ENCODE measurements at regions not wholly inside any gene's neighbourhood (a gene's known extent, or its start where the extent isn't known, plus 50 kb on each side); places are given as distances from the start of the nearest gene placed in this dataset.
"Not testable (repeated sequence)": the region's sequence is repeated elsewhere in the genome, so short reads cannot be mapped to it uniquely, and the experiment has no call there.

DNA sequence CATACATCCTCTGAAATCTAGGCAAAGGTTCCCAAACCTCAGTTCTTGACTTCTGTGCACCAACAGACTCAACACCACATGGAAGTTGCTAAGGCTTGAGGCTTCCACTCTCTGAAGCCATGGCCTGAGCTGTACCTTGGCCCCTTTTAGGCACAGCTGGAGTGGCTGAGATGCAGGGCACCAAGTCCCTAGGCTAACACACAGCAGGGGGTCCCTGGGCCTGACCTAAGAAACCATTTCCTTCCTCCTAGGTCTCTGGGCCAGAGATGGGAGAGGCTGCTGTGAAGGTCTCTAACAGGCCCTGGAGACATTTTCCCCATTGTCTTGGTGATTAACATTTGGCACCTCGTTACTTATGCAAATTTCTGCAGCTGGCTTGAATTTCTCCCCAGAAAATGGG is 64.5 kb upstream of the LRPPRC start:
- TF ChIP-seq, protein P1, sequence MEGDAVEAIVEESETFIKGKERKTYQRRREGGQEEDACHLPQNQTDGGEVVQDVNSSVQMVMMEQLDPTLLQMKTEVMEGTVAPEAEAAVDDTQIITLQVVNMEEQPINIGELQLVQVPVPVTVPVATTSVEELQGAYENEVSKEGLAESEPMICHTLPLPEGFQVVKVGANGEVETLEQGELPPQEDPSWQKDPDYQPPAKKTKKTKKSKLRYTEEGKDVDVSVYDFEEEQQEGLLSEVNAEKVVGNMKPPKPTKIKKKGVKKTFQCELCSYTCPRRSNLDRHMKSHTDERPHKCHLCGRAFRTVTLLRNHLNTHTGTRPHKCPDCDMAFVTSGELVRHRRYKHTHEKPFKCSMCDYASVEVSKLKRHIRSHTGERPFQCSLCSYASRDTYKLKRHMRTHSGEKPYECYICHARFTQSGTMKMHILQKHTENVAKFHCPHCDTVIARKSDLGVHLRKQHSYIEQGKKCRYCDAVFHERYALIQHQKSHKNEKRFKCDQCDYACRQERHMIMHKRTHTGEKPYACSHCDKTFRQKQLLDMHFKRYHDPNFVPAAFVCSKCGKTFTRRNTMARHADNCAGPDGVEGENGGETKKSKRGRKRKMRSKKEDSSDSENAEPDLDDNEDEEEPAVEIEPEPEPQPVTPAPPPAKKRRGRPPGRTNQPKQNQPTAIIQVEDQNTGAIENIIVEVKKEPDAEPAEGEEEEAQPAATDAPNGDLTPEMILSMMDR (IDR thresholded peaks at IDR 0.05), result not testable (repeated sequence)
- not testable (repeated sequence) for TF ChIP-seq POLR2A (IDR thresholded peaks at IDR 0.05)
